Astrocyte (in vitro differentiated cells and primary cell): ENCODE measurements at regions not wholly inside any gene's neighbourhood (a gene's known extent, or its start where the extent isn't known, plus 50 kb on each side); places are given as distances from the start of the nearest gene placed in this dataset.

Experiments
- DNase-seq: peaks from one replicate; pipeline ENCODE4 v3.0.0-alpha.2; 2010; ENCODE audit warnings: low read depth
- FAIRE-seq: peaks from 2 replicates; lab custom pipeline; 2011; peaks lifted over from hg19 to GRCh38; lab: Jason Lieb, UNC
- H2AFZ ChIP-seq: 2 replicates; pipeline ENCODE4 v1.6.0; 2012; ENCODE audit warnings: low read depth, low read length, inconsistent platforms
- H3K27ac ChIP-seq: 2 replicates; pipeline ENCODE4 v1.5.1; 2011; ENCODE audit warnings: low read depth, low read length, inconsistent platforms
- H3K27me3 ChIP-seq: 2 replicates; pipeline ENCODE4 v1.6.0; 2011; ENCODE audit warnings: low read length, inconsistent platforms; ENCODE audit not compliant: insufficient read depth
- H3K36me3 ChIP-seq: 2 replicates; pipeline ENCODE4 v1.5.1; 2011; ENCODE audit warnings: low read length, inconsistent platforms; ENCODE audit not compliant: insufficient read depth
- H3K4me1 ChIP-seq: 2 replicates; pipeline ENCODE4 v1.5.1; 2011; ENCODE audit warnings: low read length, inconsistent platforms; ENCODE audit not compliant: insufficient read depth
- H3K4me2 ChIP-seq: 2 replicates; pipeline ENCODE4 v1.6.0; 2012; ENCODE audit warnings: low read length, inconsistent platforms
- H3K4me3 ChIP-seq: 2 replicates; pipeline ENCODE4 v1.5.1; 2011; ENCODE audit warnings: low read depth, mild to moderate bottlenecking, low read length, inconsistent platforms; ENCODE audit not compliant: insufficient read depth
- H3K79me2 ChIP-seq: 2 replicates; pipeline ENCODE4 v1.6.0; 2012; ENCODE audit warnings: mild to moderate bottlenecking, low read length, inconsistent platforms; ENCODE audit not compliant: insufficient read depth
- H3K9ac ChIP-seq: 2 replicates; pipeline ENCODE4 v1.6.0; 2012; ENCODE audit warnings: mild to moderate bottlenecking, low read length, inconsistent platforms
- H3K9me3 ChIP-seq: 2 replicates; pipeline ENCODE4 v1.5.1; 2012; ENCODE audit warnings: low read depth, mild to moderate bottlenecking, low read length, inconsistent platforms; ENCODE audit not compliant: insufficient read depth
- H4K20me1 ChIP-seq: 2 replicates; pipeline ENCODE4 v1.6.0; 2012; ENCODE audit warnings: low read length, inconsistent platforms; ENCODE audit not compliant: insufficient read depth
- H3K27ac Mint-ChIP-seq: one replicate; pipeline ENCODE4 v1.8.0; 2021; ENCODE audit warnings: mild to moderate bottlenecking, mixed read lengths; ENCODE audit not compliant: unreplicated experiment
- H3K27me3 Mint-ChIP-seq: one replicate; pipeline ENCODE4 v1.8.0; 2021; ENCODE audit warnings: low read depth, mixed read lengths; ENCODE audit not compliant: unreplicated experiment
- H3K36me3 Mint-ChIP-seq: one replicate; pipeline ENCODE4 v1.8.0; 2021; ENCODE audit warnings: low read depth, mixed read lengths; ENCODE audit not compliant: unreplicated experiment
- H3K4me1 Mint-ChIP-seq: one replicate; pipeline ENCODE4 v1.8.0; 2021; ENCODE audit warnings: low read depth, mixed read lengths; ENCODE audit not compliant: unreplicated experiment
- H3K4me3 Mint-ChIP-seq: one replicate; pipeline ENCODE4 v1.8.0; 2021; ENCODE audit warnings: mild to moderate bottlenecking, moderate library complexity, mixed read lengths; ENCODE audit not compliant: unreplicated experiment
- H3K9me3 Mint-ChIP-seq: one replicate; pipeline ENCODE4 v1.8.0; 2021; ENCODE audit warnings: mild to moderate bottlenecking, mixed read lengths; ENCODE audit not compliant: unreplicated experiment
- EZH2 ChIP-seq: IDR thresholded peaks from 2 replicates; pipeline ENCODE4 v1.6.1; 2012; ENCODE audit warnings: mild to moderate bottlenecking, low read length, inconsistent platforms; ENCODE audit not compliant: insufficient read depth
- TF ChIP-seq, protein P1 (sequence below): IDR thresholded peaks from 2 replicates; pipeline ENCODE4 v1.5.1; 2011; ENCODE audit warnings: low read depth, mild to moderate bottlenecking, inconsistent platforms, low read length, moderate library complexity; ENCODE audit not compliant: insufficient read depth

DNA sequence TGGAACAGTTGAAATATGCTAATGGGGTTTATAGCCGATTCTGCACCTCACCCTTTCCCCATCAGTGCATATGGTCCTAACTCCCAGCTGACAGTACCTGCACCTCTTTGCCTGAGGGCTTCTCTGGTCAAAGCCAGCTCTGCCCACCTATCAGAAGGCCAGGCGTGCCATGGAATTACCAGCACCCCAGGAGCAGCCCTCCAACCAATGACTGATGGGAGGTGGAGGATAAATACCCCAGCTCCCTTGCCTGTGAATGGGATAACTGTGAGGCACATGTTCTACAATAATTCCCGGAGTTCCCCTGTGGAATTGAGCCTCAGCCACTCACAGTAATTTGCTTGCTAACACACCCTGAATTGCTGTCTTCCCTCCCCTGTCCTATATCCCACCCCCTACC, 572.0 kb downstream of the BCOR start:
- DNase-seq (no peak), FAIRE-seq (no peak)
- Mint-ChIP-seq H3K27me3 (peaks cover 26% of the 10 kb centered on the region), H3K9me3 (peaks cover 5% of the 10 kb centered on the region), H3K4me1 (no peaks in the 10 kb centered on the region), H3K36me3 (no peaks in the 10 kb centered on the region), H3K4me3 (no peak overlapping the region), H3K27ac (no peak overlapping the region)
- H3K4me1 ChIP-seq = no peaks in the 10 kb centered on the region
- H4K20me1 ChIP-seq = no peaks in the 10 kb centered on the region
- H3K4me2 ChIP-seq = no peak overlapping the region
- H2AFZ ChIP-seq = no peak overlapping the region
- H3K27ac ChIP-seq = no peak overlapping the region
- no peaks in the 10 kb centered on the region for H3K27me3 ChIP-seq
- H3K9me3 ChIP-seq = no peaks in the 10 kb centered on the region
- no peaks in the 10 kb centered on the region for H3K36me3 ChIP-seq
- no peak overlapping the region for H3K9ac ChIP-seq
- H3K79me2 ChIP-seq = no peaks in the 10 kb centered on the region
- no peak for TF ChIP-seq EZH2
- TF ChIP-seq, protein P1, sequence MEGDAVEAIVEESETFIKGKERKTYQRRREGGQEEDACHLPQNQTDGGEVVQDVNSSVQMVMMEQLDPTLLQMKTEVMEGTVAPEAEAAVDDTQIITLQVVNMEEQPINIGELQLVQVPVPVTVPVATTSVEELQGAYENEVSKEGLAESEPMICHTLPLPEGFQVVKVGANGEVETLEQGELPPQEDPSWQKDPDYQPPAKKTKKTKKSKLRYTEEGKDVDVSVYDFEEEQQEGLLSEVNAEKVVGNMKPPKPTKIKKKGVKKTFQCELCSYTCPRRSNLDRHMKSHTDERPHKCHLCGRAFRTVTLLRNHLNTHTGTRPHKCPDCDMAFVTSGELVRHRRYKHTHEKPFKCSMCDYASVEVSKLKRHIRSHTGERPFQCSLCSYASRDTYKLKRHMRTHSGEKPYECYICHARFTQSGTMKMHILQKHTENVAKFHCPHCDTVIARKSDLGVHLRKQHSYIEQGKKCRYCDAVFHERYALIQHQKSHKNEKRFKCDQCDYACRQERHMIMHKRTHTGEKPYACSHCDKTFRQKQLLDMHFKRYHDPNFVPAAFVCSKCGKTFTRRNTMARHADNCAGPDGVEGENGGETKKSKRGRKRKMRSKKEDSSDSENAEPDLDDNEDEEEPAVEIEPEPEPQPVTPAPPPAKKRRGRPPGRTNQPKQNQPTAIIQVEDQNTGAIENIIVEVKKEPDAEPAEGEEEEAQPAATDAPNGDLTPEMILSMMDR = no peak
- no peak overlapping the region for H3K4me3 ChIP-seq

DNA sequence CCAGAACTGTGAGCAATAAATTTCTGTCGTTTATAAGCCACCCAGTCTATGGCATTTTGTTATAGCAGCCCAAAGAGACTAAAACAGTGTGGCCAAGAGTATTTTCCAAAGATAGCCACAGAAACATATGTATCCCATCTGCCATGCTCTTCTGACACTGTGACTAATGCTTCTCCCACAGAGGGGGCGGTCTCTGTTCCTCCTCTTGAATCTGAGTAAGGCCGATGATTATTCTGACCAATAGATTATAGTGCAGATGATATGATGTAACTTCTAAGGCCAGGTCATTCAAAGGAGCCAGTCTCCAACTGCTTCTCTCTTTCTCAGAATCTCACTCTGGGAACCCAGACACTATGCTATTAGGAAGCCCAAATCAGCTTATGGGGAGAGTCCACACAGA, 570.7 kb downstream of the BCOR start:
- Mint-ChIP-seq H3K27me3 (peaks cover 26% of the 10 kb centered on the region), H3K4me1 (no peaks in the 10 kb centered on the region), H3K4me3 (no peak overlapping the region), H3K27ac (no peak overlapping the region), H3K9me3 (peaks cover 5% of the 10 kb centered on the region), H3K36me3 (no peaks in the 10 kb centered on the region)
- Histone ChIP-seq H3K4me3 (no peak overlapping the region), H3K9me3 (no peaks in the 10 kb centered on the region), H3K9ac (no peak overlapping the region), H2AFZ (no peak overlapping the region), H3K27me3 (no peaks in the 10 kb centered on the region), H3K27ac (no peak overlapping the region), H3K79me2 (no peaks in the 10 kb centered on the region), H3K36me3 (no peaks in the 10 kb centered on the region), H3K4me1 (no peaks in the 10 kb centered on the region), H4K20me1 (no peaks in the 10 kb centered on the region), H3K4me2 (peak overlapping the region; percentile 1)
- DNase-seq (peak; percentile 68), FAIRE-seq (peak; percentile 60)
- TF ChIP-seq, protein P1 = no peak
- no peak for TF ChIP-seq EZH2

DNA sequence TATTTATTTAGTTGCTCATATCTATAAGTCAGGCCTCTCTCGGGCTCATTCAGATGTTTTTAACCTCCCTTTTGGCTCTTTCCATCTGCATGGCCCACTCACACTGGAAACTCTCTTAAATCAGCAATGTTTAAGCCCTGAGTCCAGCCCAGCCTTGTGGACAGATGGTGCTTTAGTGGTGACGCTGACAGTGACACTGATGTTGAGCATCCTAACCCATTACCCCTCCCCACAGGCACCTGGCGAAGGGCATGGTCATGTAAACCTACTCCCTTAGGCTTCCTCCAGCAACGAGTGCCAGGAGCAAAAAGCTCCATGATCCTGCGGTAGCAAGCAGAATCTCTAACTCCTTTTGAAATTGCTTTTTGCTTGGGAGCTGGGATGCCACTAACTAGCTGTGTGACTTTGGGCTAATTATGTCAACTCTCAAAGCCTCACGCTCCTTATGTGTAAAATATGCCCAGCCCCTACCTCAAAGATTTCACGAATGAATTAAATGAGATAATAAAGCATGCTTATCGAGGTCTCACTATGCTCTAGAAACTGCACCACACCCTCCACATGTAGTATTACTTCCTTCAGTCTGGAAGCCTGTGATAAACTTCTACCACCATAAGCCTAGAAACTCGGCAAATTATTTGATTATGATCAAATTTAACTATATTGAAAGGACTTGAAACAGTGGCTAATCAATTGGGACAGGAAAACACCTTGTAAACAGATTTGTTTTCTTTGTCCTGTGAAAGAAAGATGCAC, 569.4 kb downstream of the BCOR start:
- Mint-ChIP-seq H3K4me1 (no peaks in the 10 kb centered on the region), H3K36me3 (no peaks in the 10 kb centered on the region), H3K4me3 (no peak overlapping the region), H3K27ac (no peak overlapping the region), H3K27me3 (peaks cover 28% of the 10 kb centered on the region), H3K9me3 (peaks cover 6% of the 10 kb centered on the region)
- no peaks in the 10 kb centered on the region for H3K79me2 ChIP-seq
- H3K36me3 ChIP-seq = no peaks in the 10 kb centered on the region
- no peak overlapping the region for H3K4me2 ChIP-seq
- H3K27me3 ChIP-seq = no peaks in the 10 kb centered on the region
- H2AFZ ChIP-seq = no peak overlapping the region
- no peak for TF ChIP-seq EZH2
- TF ChIP-seq, protein P1 = no peak
- H3K27ac ChIP-seq = no peak overlapping the region
- no peak for DNase-seq
- no peaks in the 10 kb centered on the region for H4K20me1 ChIP-seq
- H3K9me3 ChIP-seq = no peaks in the 10 kb centered on the region
- no peak overlapping the region for H3K4me3 ChIP-seq
- peak; percentile 88 for FAIRE-seq
- H3K9ac ChIP-seq = no peak overlapping the region
- no peaks in the 10 kb centered on the region for H3K4me1 ChIP-seq
